ENCODE measurements at regions not wholly inside any gene's neighbourhood (a gene's known extent, or its start where the extent isn't known, plus 50 kb on each side); places are given as distances from the start of the nearest gene placed in this dataset.

- TF ChIP-seq, protein P1, sequence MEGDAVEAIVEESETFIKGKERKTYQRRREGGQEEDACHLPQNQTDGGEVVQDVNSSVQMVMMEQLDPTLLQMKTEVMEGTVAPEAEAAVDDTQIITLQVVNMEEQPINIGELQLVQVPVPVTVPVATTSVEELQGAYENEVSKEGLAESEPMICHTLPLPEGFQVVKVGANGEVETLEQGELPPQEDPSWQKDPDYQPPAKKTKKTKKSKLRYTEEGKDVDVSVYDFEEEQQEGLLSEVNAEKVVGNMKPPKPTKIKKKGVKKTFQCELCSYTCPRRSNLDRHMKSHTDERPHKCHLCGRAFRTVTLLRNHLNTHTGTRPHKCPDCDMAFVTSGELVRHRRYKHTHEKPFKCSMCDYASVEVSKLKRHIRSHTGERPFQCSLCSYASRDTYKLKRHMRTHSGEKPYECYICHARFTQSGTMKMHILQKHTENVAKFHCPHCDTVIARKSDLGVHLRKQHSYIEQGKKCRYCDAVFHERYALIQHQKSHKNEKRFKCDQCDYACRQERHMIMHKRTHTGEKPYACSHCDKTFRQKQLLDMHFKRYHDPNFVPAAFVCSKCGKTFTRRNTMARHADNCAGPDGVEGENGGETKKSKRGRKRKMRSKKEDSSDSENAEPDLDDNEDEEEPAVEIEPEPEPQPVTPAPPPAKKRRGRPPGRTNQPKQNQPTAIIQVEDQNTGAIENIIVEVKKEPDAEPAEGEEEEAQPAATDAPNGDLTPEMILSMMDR (IDR thresholded peaks at IDR 0.05), result no peak
- DNase-seq, result no peak
- peaks cover 8% of the 10 kb centered on the region; the same call in 1 of the 2 replicates for H3K4me1 Mint-ChIP-seq (ENCODE audit: low read depth)
- no peak overlapping the region for H3K4me3 Mint-ChIP-seq
- no peaks in the 10 kb centered on the region for H3K36me3 Mint-ChIP-seq (ENCODE audit: low read depth)
- no peaks in the 10 kb centered on the region for H3K9me3 Mint-ChIP-seq
- H3K27me3 Mint-ChIP-seq (ENCODE audit: insufficient read depth), result peaks cover 4% of the 10 kb centered on the region
- H3K27ac Mint-ChIP-seq, result no peak overlapping the region
These were observed 79.1 kb upstream of the CXADR start for GRCh38 chr21:17433730-17434129.

- no peak overlapping the region for H3K27ac Mint-ChIP-seq
- TF ChIP-seq, protein P1 (IDR thresholded peaks at IDR 0.05), result no peak
- H3K27me3 Mint-ChIP-seq (ENCODE audit: insufficient read depth), result peaks cover 10% of the 10 kb centered on the region
- DNase-seq, result no peak
- no peaks in the 10 kb centered on the region for H3K9me3 Mint-ChIP-seq
- peaks cover 8% of the 10 kb centered on the region; the same call in 1 of the 2 replicates for H3K4me1 Mint-ChIP-seq (ENCODE audit: low read depth)
- no peak overlapping the region for H3K4me3 Mint-ChIP-seq
- H3K36me3 Mint-ChIP-seq (ENCODE audit: low read depth), result no peaks in the 10 kb centered on the region
These were observed 77.0 kb upstream of the CXADR start for GRCh38 chr21:17435565-17436543.

GRCh38 chr21:17436626-17437111 lies 76.2 kb upstream of the CXADR start:
- H3K4me1 Mint-ChIP-seq (ENCODE audit: low read depth), result peaks cover 8% of the 10 kb centered on the region; the same call in 1 of the 2 replicates
- no peak overlapping the region for H3K4me3 Mint-ChIP-seq
- TF ChIP-seq, protein P1 (IDR thresholded peaks at IDR 0.05), result no peak
- no peak overlapping the region for H3K27ac Mint-ChIP-seq
- DNase-seq, result no peak
- no peaks in the 10 kb centered on the region for H3K36me3 Mint-ChIP-seq (ENCODE audit: low read depth)
- peaks cover 13% of the 10 kb centered on the region for H3K27me3 Mint-ChIP-seq (ENCODE audit: insufficient read depth)
- H3K9me3 Mint-ChIP-seq, result no peaks in the 10 kb centered on the region

DNA sequence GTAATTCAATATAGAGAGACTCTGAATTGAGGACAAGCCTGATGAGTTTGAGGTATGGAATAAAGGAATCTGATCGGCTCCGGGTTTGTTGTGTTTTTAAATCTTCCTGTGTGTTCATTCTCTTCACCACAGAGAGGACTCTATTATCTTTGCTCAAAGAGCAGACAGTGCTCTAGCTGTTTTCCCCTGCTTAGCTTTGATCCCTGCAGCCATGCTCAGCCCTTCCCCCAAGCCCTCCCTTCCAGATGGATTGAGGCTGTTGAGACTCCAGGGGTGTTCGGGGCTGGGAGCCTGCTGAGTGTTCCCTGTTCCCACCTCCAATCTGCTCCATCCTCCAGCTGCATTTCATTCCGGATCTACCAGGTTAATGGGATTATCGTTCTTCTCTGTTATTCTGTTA lies 74.2 kb upstream of the CXADR start:
- TF ChIP-seq, protein P1 (IDR thresholded peaks at IDR 0.05), result no peak
- H3K4me1 Mint-ChIP-seq (ENCODE audit: low read depth), result peaks cover 8% of the 10 kb centered on the region; the same call in 1 of the 2 replicates
- no peaks in the 10 kb centered on the region for H3K9me3 Mint-ChIP-seq
- no peak overlapping the region for H3K4me3 Mint-ChIP-seq
- no peaks in the 10 kb centered on the region for H3K36me3 Mint-ChIP-seq (ENCODE audit: low read depth)
- no peak overlapping the region for H3K27ac Mint-ChIP-seq
- H3K27me3 Mint-ChIP-seq (ENCODE audit: insufficient read depth), result peaks cover 13% of the 10 kb centered on the region
- no peak for DNase-seq

GRCh38 chr21:17440969-17441368 lies 71.9 kb upstream of the CXADR start:
- Mint-ChIP-seq H3K4me3 (no peak overlapping the region), H3K27ac (no peak overlapping the region), H3K36me3 (ENCODE audit: low read depth) (no peaks in the 10 kb centered on the region), H3K27me3 (ENCODE audit: insufficient read depth) (peaks cover 13% of the 10 kb centered on the region), H3K4me1 (ENCODE audit: low read depth) (no peaks in the 10 kb centered on the region; the same call in 1 of the 2 replicates), H3K9me3 (no peaks in the 10 kb centered on the region)
- DNase-seq, result no peak
- TF ChIP-seq, protein P1 (IDR thresholded peaks at IDR 0.05), result no peak

All from HFFc6 (cell line).